ENCODE measurements at regions not wholly inside any gene's neighbourhood (a gene's known extent, or its start where the extent isn't known, plus 50 kb on each side); places are given as distances from the start of the nearest gene placed in this dataset.

DNA sequence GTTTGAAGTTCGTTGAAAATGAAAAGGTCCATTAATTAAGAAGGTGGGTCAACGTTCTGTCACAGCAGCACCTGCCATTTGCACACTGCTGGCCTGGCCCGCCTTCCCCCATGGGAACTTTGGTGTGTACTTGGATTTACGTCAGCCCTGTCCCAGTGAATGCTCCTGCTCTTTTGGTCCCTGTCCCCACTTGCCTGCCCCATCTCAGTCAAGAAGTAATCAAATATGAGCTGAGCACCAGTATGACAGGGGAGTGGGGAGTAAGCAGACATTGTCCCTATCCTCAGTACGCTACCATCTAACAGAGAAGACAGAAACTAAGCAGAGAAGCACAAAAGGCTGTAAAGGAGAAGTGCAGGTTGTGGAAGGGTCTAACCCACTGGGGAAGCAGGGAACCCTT lies 65.1 kb downstream of the SLC4A3 start:
- Mint-ChIP-seq H3K27me3 (peaks cover 17% of the 10 kb centered on the region), H3K9me3 (no peaks in the 10 kb centered on the region), H3K36me3 (no peaks in the 10 kb centered on the region), H3K27ac (no peak overlapping the region), H3K4me1 (ENCODE audit: unreplicated experiment) (peaks cover 24% of the 10 kb centered on the region), H3K4me3 (no peak overlapping the region)
- DNase-seq (ENCODE audit: extremely low spot score, unreplicated experiment) = no peak
- TF ChIP-seq CTCF (conservative IDR thresholded peaks at IDR 0.05) = no peak

GRCh38 chr2:219695145-219695709 lies 67.8 kb downstream of the SLC4A3 start:
- TF ChIP-seq CTCF (conservative IDR thresholded peaks at IDR 0.05) = no peak
- Mint-ChIP-seq H3K27me3 (peaks cover 19% of the 10 kb centered on the region), H3K27ac (no peak overlapping the region), H3K36me3 (no peaks in the 10 kb centered on the region), H3K4me3 (no peak overlapping the region), H3K4me1 (ENCODE audit: unreplicated experiment) (peaks cover 22% of the 10 kb centered on the region), H3K9me3 (no peaks in the 10 kb centered on the region)
- DNase-seq (ENCODE audit: extremely low spot score, unreplicated experiment) = no peak

GRCh38 chr2:219697811-219698747 lies 70.6 kb downstream of the SLC4A3 start:
- no peaks in the 10 kb centered on the region for H3K36me3 Mint-ChIP-seq
- no peak for DNase-seq (ENCODE audit: extremely low spot score, unreplicated experiment)
- H3K27me3 Mint-ChIP-seq = peaks cover 19% of the 10 kb centered on the region
- H3K4me3 Mint-ChIP-seq = no peak overlapping the region
- H3K9me3 Mint-ChIP-seq = no peaks in the 10 kb centered on the region
- no peak for TF ChIP-seq CTCF (conservative IDR thresholded peaks at IDR 0.05)
- H3K27ac Mint-ChIP-seq = no peak overlapping the region
- peaks cover 24% of the 10 kb centered on the region for H3K4me1 Mint-ChIP-seq (ENCODE audit: unreplicated experiment)

GRCh38 chr2:219698748-219699439 lies 71.5 kb downstream of the SLC4A3 start:
- Mint-ChIP-seq H3K27me3 (peaks cover 22% of the 10 kb centered on the region), H3K27ac (no peak overlapping the region)
- no peak for DNase-seq (ENCODE audit: extremely low spot score, unreplicated experiment)

DNA sequence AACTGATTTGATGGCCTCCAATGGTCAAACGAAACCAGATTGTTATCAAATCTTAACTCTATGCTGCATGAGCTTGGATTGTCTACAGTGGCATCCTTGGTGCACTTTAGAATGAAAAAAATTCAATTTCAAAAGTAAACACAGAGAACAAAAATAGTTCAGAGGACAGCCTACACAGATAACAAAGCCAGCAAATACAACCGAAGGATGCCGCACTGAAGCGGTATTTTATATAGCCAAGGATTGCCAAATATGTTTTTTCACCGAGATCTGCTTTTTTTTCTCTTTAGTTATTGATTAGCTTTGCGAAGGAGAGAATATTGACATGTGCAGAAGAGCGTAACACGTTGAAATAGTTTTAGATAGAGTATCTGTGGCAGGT lies 72.0 kb downstream of the SLC4A3 start:
- Mint-ChIP-seq H3K36me3 (no peaks in the 10 kb centered on the region), H3K4me1 (ENCODE audit: unreplicated experiment) (peaks cover 30% of the 10 kb centered on the region), H3K9me3 (no peaks in the 10 kb centered on the region), H3K4me3 (no peak overlapping the region), H3K27ac (no peak overlapping the region), H3K27me3 (peaks cover 24% of the 10 kb centered on the region)
- DNase-seq (ENCODE audit: extremely low spot score, unreplicated experiment) = no peak
- no peak for TF ChIP-seq CTCF (conservative IDR thresholded peaks at IDR 0.05)

More at GRCh38 chr2:219698748-219699439, 71.5 kb downstream of the SLC4A3 start:
- Mint-ChIP-seq H3K4me3 (no peak overlapping the region), H3K36me3 (no peaks in the 10 kb centered on the region), H3K4me1 (ENCODE audit: unreplicated experiment) (peaks cover 28% of the 10 kb centered on the region), H3K9me3 (no peaks in the 10 kb centered on the region)
- no peak for TF ChIP-seq CTCF (conservative IDR thresholded peaks at IDR 0.05)
